Testis (tissue), 2 donors: ENCODE measurements at regions not wholly inside any gene's neighbourhood (a gene's known extent, or its start where the extent isn't known, plus 50 kb on each side); places are given as distances from the start of the nearest gene placed in this dataset.
A peak's percentile ranks its signal among the peaks of the same experiment; 100 is the strongest.

ENCODE experiments used
- DNase-seq: peaks from one replicate; pipeline ENCODE4 v3.0.0-alpha.2; 2019
- H3K27ac ChIP-seq, 2 donors: fragments of 200-600 bp; sonication (generic); one replicate each; pipeline ENCODE4 v1.5.1; 2019
- H3K27me3 ChIP-seq: fragments of 200-600 bp; sonication (generic); one replicate; pipeline ENCODE4 v1.5.1; 2019
- H3K36me3 ChIP-seq: fragments of 200-600 bp; sonication (generic); one replicate; pipeline ENCODE4 v1.5.1; 2017; ENCODE audit warnings: low read depth; ENCODE audit errors: missing control alignments
- H3K4me1 ChIP-seq: fragments of 200-600 bp; sonication (generic); one replicate; pipeline ENCODE4 v1.5.1; 2019
- H3K4me3 ChIP-seq, 2 donors: fragments of 200-600 bp; sonication (generic); one replicate each; pipeline ENCODE4 v1.5.1; 2017 to 2019
- H3K9me3 ChIP-seq: fragments of 200-600 bp; sonication (generic); one replicate; pipeline ENCODE4 v1.5.1; 2017
- POLR2A ChIP-seq: fragments of 450-650 bp; IDR thresholded peaks from one replicate; pipeline ENCODE4 v1.6.1; 2017; ENCODE audit warnings: antibody characterized with exemption, mild to moderate bottlenecking, moderate library complexity
- WGBS, 2 donors: methylation state at CpG; one replicate each; pipeline ENCODE4 v1.1.5; 2018; 5-methylcytosine and 5-hydroxymethylcytosine counted together
- intact Hi-C: fragments of 100-400 bp; cut with DNase I; formaldehyde crosslinking; loops from one replicate; pipeline ENCODE4 v1.15.1; 2023; ENCODE audit warnings: low total_unique reads
- TF ChIP-seq, protein P1 (sequence below), 3 experiments: fragments of 450-650 bp in 2 of 3; fragments of 200-600 bp in 1 of 3; sonication (generic) in 1 of 3; IDR thresholded peaks; one replicate each; pipeline ENCODE4 v1.5.1; 2016 to 2019; ENCODE audit warnings: antibody characterized with exemption in 3 of 3, mild to moderate bottlenecking in 2 of 3, moderate library complexity in 1 of 3

DNA sequence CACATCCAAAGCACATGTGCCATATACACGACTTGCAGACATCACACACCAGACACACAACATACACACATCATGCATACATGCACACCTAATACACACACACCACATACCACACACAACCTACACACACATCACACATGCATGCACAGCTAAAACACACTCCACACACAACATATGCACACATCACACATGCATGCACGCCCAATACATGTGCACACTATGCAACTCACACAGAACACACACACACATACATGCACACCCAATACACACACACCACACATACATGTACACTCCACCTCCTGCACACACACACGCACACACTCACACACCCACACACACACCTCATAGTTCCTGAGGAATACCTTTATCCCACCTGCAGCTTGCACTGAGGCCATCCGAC lies 436.0 kb downstream of the MIAT start:
- WGBS, 2 donors: 65 to 78% methylated on average over 4 of the region's 4 CpGs

DNA sequence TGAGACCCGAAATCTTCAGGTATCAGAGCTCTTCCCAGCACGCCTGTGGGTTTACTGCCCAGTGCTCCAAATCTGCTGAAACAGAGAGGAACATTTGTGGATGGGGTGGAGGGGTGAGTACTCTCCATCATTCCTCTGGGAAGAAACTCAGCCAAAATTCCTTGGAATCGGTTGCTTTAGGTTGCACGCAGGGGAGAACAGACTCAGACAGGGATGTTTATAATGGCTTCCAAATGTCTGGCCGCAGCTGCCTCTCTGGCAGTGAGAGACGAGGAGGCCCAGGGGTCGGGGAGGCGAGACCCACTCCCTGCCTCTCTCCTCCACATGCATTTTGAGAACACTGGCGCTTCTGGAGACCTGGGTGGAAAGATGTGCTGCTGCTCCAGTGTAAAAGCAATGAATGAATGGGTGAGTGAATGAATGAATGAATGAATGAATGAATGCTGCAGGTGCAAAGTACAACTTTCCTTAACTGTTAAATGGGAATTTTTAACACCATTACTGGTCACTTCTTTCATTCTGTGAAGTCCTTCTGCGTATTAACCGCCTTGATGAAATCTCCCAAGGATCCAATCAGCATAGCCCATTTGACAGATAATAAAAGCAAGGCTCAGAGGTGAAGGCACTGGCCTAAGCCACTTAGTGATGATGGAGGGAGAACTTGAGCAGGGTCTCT lies 437.4 kb downstream of the MIAT start:
- intact Hi-C loops: no loop called here
- Histone ChIP-seq H3K9me3 (no peaks in the 10 kb centered on the region), H3K4me1 (no peaks in the 10 kb centered on the region), H3K27me3 (no peaks in the 10 kb centered on the region), H3K4me3 (no peak overlapping the region), H3K27ac (no peak overlapping the region), H3K36me3 (no peaks in the 10 kb centered on the region)
- WGBS, 2 donors: 55 to 59% methylated on average over 10 to 11 of the region's 11 CpGs
- peak; percentile 44 for DNase-seq
- TF ChIP-seq, protein P1, sequence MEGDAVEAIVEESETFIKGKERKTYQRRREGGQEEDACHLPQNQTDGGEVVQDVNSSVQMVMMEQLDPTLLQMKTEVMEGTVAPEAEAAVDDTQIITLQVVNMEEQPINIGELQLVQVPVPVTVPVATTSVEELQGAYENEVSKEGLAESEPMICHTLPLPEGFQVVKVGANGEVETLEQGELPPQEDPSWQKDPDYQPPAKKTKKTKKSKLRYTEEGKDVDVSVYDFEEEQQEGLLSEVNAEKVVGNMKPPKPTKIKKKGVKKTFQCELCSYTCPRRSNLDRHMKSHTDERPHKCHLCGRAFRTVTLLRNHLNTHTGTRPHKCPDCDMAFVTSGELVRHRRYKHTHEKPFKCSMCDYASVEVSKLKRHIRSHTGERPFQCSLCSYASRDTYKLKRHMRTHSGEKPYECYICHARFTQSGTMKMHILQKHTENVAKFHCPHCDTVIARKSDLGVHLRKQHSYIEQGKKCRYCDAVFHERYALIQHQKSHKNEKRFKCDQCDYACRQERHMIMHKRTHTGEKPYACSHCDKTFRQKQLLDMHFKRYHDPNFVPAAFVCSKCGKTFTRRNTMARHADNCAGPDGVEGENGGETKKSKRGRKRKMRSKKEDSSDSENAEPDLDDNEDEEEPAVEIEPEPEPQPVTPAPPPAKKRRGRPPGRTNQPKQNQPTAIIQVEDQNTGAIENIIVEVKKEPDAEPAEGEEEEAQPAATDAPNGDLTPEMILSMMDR (IDR thresholded peaks at IDR 0.05): no peak

More for the DNA sequence above, 436.0 kb downstream of the MIAT start:
- H3K27me3 ChIP-seq: no peaks in the 10 kb centered on the region
- no peaks in the 10 kb centered on the region for H3K36me3 ChIP-seq
- DNase-seq: no peak
- H3K27ac ChIP-seq: no peak overlapping the region
- intact Hi-C loops: no loop called here
- H3K9me3 ChIP-seq: no peaks in the 10 kb centered on the region
- H3K4me1 ChIP-seq: no peaks in the 10 kb centered on the region
- TF ChIP-seq, protein P1 (IDR thresholded peaks at IDR 0.05): no peak
- TF ChIP-seq POLR2A: no peak
- H3K4me3 ChIP-seq: no peak overlapping the region

DNA sequence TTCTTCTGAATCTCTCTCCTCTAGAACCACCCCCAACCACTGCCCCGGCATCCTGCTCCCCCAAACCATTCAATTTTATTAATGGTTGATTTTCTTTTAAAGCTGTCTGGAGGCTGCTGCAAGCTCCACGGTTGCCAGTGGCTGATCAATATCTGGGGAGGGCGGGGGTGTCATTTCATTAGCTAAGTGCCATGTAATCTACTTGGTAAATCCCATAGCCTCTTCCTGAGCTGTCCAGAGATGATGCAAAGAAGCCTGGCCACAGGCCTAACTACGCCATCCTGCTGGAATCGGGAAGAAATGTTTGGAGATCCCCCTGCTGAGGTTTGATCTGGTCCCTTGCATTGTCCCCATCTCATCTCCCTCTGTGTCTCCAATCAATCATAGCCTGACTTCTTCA lies 440.1 kb downstream of the MIAT start:
- no peaks in the 10 kb centered on the region for H3K27me3 ChIP-seq
- WGBS, 2 donors: 76 to 87% methylated on average over 5 of the region's 5 CpGs
- no peak for TF ChIP-seq POLR2A
- TF ChIP-seq, protein P1 (IDR thresholded peaks at IDR 0.05): no peak
- DNase-seq: no peak
- peaks cover 5% of the 10 kb centered on the region for H3K4me1 ChIP-seq
- intact Hi-C loops: no loop called here
- no peaks in the 10 kb centered on the region for H3K9me3 ChIP-seq
- no peaks in the 10 kb centered on the region for H3K36me3 ChIP-seq
- H3K27ac ChIP-seq: no peak overlapping the region
- no peak overlapping the region for H3K4me3 ChIP-seq

DNA sequence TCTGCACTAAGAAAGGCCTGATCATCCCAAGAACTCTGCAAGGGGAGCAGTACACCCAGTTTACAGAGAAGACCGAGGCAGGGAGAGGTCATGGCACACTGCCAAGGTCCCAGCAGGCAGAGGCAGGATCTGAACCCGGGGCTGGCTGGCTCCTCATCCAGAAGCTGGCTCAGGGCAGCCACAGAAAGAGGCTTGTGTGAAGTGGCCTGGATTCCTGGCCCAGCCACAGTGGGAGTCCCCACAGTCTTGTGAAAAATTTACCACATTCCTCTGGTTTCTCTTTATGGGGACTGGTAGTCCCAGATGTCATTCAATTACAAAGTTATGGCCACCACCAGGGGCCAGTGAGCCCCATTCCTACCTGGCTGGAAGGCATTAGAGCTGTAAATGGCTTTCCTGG lies 440.5 kb downstream of the MIAT start:
- WGBS, 2 donors: 63% methylated on average over 2 of the region's 2 CpGs; no CpG with 5 or more reads in 1 of the 2 donors
- intact Hi-C loops: no loop called here
- peaks cover 5% of the 10 kb centered on the region for H3K4me1 ChIP-seq
- H3K36me3 ChIP-seq: no peaks in the 10 kb centered on the region
- no peak for DNase-seq
- H3K27me3 ChIP-seq: no peaks in the 10 kb centered on the region
- no peaks in the 10 kb centered on the region for H3K9me3 ChIP-seq
- H3K27ac ChIP-seq: no peak overlapping the region
- no peak overlapping the region for H3K4me3 ChIP-seq
- TF ChIP-seq, protein P1 (IDR thresholded peaks at IDR 0.05): no peak
- TF ChIP-seq POLR2A: no peak
